Colonic mucosa (tissue), 4 donors: ENCODE measurements at regions not wholly inside any gene's neighbourhood (a gene's known extent, or its start where the extent isn't known, plus 50 kb on each side); places are given as distances from the start of the nearest gene placed in this dataset.
A peak's percentile ranks its signal among the peaks of the same experiment; 100 is the strongest.
"Not testable (repeated sequence)": the region's sequence is repeated elsewhere in the genome, so short reads cannot be mapped to it uniquely, and the experiment has no call there.

Source experiments
- DNase-seq: peaks from one replicate; pipeline ENCODE4 v3.0.0-alpha.2; 2020
- H3K27ac ChIP-seq: fragments of 200-600 bp; one replicate; pipeline ENCODE4 v1.8.0; 2021
- H3K27me3 ChIP-seq: fragments of 200-600 bp; one replicate; pipeline ENCODE4 v1.8.0; 2021
- H3K36me3 ChIP-seq: fragments of 200-600 bp; one replicate; pipeline ENCODE4 v1.8.0; 2021
- H3K4me1 ChIP-seq: fragments of 200-600 bp; one replicate; pipeline ENCODE4 v1.8.0; 2021; ENCODE audit warnings: mild to moderate bottlenecking
- H3K4me3 ChIP-seq: fragments of 200-600 bp; one replicate; pipeline ENCODE4 v1.8.0; 2021
- H3K9ac ChIP-seq, 2 donors: one replicate each; pipeline ENCODE4 v1.7.0; 2013; ENCODE audit warnings: control low read depth in 2 of 2, low read depth in 2 of 2, low read length in 2 of 2
- H3K9me3 ChIP-seq: fragments of 200-600 bp; one replicate; pipeline ENCODE4 v1.8.0; 2021
- CTCF ChIP-seq: fragments of 200-600 bp; IDR thresholded peaks from one replicate; pipeline ENCODE4 v1.8.0; 2022; ENCODE audit warnings: antibody characterized with exemption, mild to moderate bottlenecking
- intact Hi-C: fragments of 100-400 bp; cut with DNase I; formaldehyde crosslinking; loops from one replicate; pipeline ENCODE4 v1.14.1; 2022
- donor health status: healthy.
- donor health status: DM: no; HTN: no; CAD: no.
- donor health status: DM: no; HTN: no; CAD: no.

- H3K9ac ChIP-seq, result peak overlapping the region; percentile 35 to 55
- no peak for TF ChIP-seq CTCF
- no peak overlapping the region for H3K27ac ChIP-seq
Measured at GRCh38 chr10:42367532-42368230, 270.7 kb downstream of the ZNF33B start.

GRCh38 chr10:42351745-42352144 lies 286.6 kb downstream of the ZNF33B start:
- Histone ChIP-seq H3K27me3 (no peaks in the 10 kb centered on the region), H3K27ac (no peak overlapping the region), H3K4me1 (no peaks in the 10 kb centered on the region), H3K36me3 (no peaks in the 10 kb centered on the region), H3K9me3 (no peaks in the 10 kb centered on the region), H3K4me3 (no peak overlapping the region), H3K9ac (no peak overlapping the region)
- no peak for DNase-seq
- intact Hi-C loops, result no loop called here
- no peak for TF ChIP-seq CTCF

More at GRCh38 chr10:42367532-42368230, 270.7 kb downstream of the ZNF33B start:
- intact Hi-C loops, result no loop called here
- no peaks in the 10 kb centered on the region for H3K4me1 ChIP-seq
- H3K36me3 ChIP-seq, result no peaks in the 10 kb centered on the region
- peak overlapping the region; percentile 48 for H3K4me3 ChIP-seq
- no peaks in the 10 kb centered on the region for H3K27me3 ChIP-seq
- peak; percentile 85 for DNase-seq
- no peaks in the 10 kb centered on the region for H3K9me3 ChIP-seq

- H3K27ac ChIP-seq, intact Hi-C loops, H3K27me3 ChIP-seq, H3K9ac ChIP-seq, DNase-seq, H3K9me3 ChIP-seq, H3K4me3 ChIP-seq, H3K36me3 ChIP-seq, H3K4me1 ChIP-seq: not testable (repeated sequence)
Measured at GRCh38 chr10:42336593-42337337, 301.6 kb downstream of the ZNF33B start.

- intact Hi-C loops, H3K27ac ChIP-seq, H3K27me3 ChIP-seq, H3K4me3 ChIP-seq, H3K4me1 ChIP-seq, H3K9ac ChIP-seq, H3K36me3 ChIP-seq, H3K9me3 ChIP-seq, DNase-seq: not testable (repeated sequence)
Measured at GRCh38 chr10:42335653-42336296, 302.6 kb downstream of the ZNF33B start.

- TF ChIP-seq CTCF, result no peak
- no peaks in the 10 kb centered on the region for H3K36me3 ChIP-seq
- no peak overlapping the region for H3K9ac ChIP-seq
- H3K27ac ChIP-seq, result no peak overlapping the region
- H3K4me3 ChIP-seq, result no peak overlapping the region
- no peak for DNase-seq
- no peaks in the 10 kb centered on the region for H3K27me3 ChIP-seq
- no peaks in the 10 kb centered on the region for H3K9me3 ChIP-seq
- no peaks in the 10 kb centered on the region for H3K4me1 ChIP-seq
- intact Hi-C loops, result no loop called here
Measured at GRCh38 chr10:42304341-42304740, 334.0 kb downstream of the ZNF33B start.

GRCh38 chr10:42281896-42282295 lies 356.5 kb downstream of the ZNF33B start:
- H3K4me1 ChIP-seq, H3K9ac ChIP-seq, H3K9me3 ChIP-seq, intact Hi-C loops, DNase-seq, H3K27me3 ChIP-seq, H3K27ac ChIP-seq, H3K36me3 ChIP-seq, H3K4me3 ChIP-seq: not testable (repeated sequence)

GRCh38 chr10:42269788-42270187 lies 368.6 kb downstream of the ZNF33B start:
- DNase-seq, H3K27me3 ChIP-seq, H3K9me3 ChIP-seq, H3K4me1 ChIP-seq, H3K9ac ChIP-seq, intact Hi-C loops, H3K36me3 ChIP-seq, H3K27ac ChIP-seq, H3K4me3 ChIP-seq: not testable (repeated sequence)

- H3K9me3 ChIP-seq, H3K27me3 ChIP-seq, intact Hi-C loops, H3K4me1 ChIP-seq, H3K36me3 ChIP-seq, H3K9ac ChIP-seq, H3K4me3 ChIP-seq, DNase-seq, H3K27ac ChIP-seq: not testable (repeated sequence)
Measured at GRCh38 chr10:42263259-42263658, 375.1 kb downstream of the ZNF33B start.

GRCh38 chr10:42243002-42243401 lies 395.4 kb downstream of the ZNF33B start:
- H3K27ac ChIP-seq, DNase-seq, H3K4me3 ChIP-seq, H3K9me3 ChIP-seq, H3K9ac ChIP-seq, H3K4me1 ChIP-seq, H3K36me3 ChIP-seq, intact Hi-C loops, H3K27me3 ChIP-seq: not testable (repeated sequence)
